ENCODE measurements at regions not wholly inside any gene's neighbourhood (a gene's known extent, or its start where the extent isn't known, plus 50 kb on each side); places are given as distances from the start of the nearest gene placed in this dataset.

GRCh38 chr16:64253096-64253495 is 868.8 kb downstream of the CDH11 start:
- Mint-ChIP-seq H3K9me3 (peaks cover 8 to 28% (median 14%) of the 10 kb centered on the region in 5 donors), H3K27ac (no peak overlapping the region), H3K36me3 (no peaks in the 10 kb centered on the region), H3K4me3 (no peak overlapping the region), H3K27me3 (no peaks in the 10 kb centered on the region), H3K4me1 (no peaks in the 10 kb centered on the region)
- no peak for DNase-seq
- ChIA-PET POLR2A (no interaction called here), CTCF (no interaction called here)
- Histone ChIP-seq H3K4me3 (ENCODE audit: low read length) (no peak overlapping the region), H3K36me3 (ENCODE audit: insufficient read depth, low read length) (no peaks in the 10 kb centered on the region), H3K4me1 (ENCODE audit: insufficient read depth, low read length) (no peaks in the 10 kb centered on the region), H3K9me3 (ENCODE audit: low read length) (no peaks in the 10 kb centered on the region), H3K27ac (ENCODE audit: low read depth, low read length) (no peak overlapping the region), H3K27me3 (ENCODE audit: insufficient read depth, low read length, poor library complexity, severe bottlenecking) (no peaks in the 10 kb centered on the region)

- Mint-ChIP-seq H3K4me3 (no peak overlapping the region), H3K27me3 (no peaks in the 10 kb centered on the region), H3K4me1 (no peaks in the 10 kb centered on the region), H3K9me3 (peaks cover 8 to 31% (median 15%) of the 10 kb centered on the region in 5 donors), H3K27ac (no peak overlapping the region), H3K36me3 (no peaks in the 10 kb centered on the region)
- POLR2A ChIA-PET = no interaction called here
- H3K9me3 ChIP-seq (ENCODE audit: low read length) = no peaks in the 10 kb centered on the region
- no peak overlapping the region for H3K4me3 ChIP-seq (ENCODE audit: low read length)
- H3K27ac ChIP-seq (ENCODE audit: low read depth, low read length) = no peak overlapping the region
- H3K36me3 ChIP-seq (ENCODE audit: insufficient read depth, low read length) = no peaks in the 10 kb centered on the region
- no peak for DNase-seq
- CTCF ChIA-PET = no interaction called here
- no peaks in the 10 kb centered on the region for H3K27me3 ChIP-seq (ENCODE audit: insufficient read depth, low read length, poor library complexity, severe bottlenecking)
- H3K4me1 ChIP-seq (ENCODE audit: insufficient read depth, low read length) = no peaks in the 10 kb centered on the region
These were observed 870.1 kb downstream of the CDH11 start for GRCh38 chr16:64251742-64252141.

GRCh38 chr16:64250866-64251265 is 871.0 kb downstream of the CDH11 start:
- Histone ChIP-seq H3K4me1 (ENCODE audit: insufficient read depth, low read length) (no peaks in the 10 kb centered on the region), H3K36me3 (ENCODE audit: insufficient read depth, low read length) (no peaks in the 10 kb centered on the region), H3K27ac (ENCODE audit: low read depth, low read length) (no peak overlapping the region), H3K4me3 (ENCODE audit: low read length) (no peak overlapping the region), H3K9me3 (ENCODE audit: low read length) (no peaks in the 10 kb centered on the region), H3K27me3 (ENCODE audit: insufficient read depth, low read length, poor library complexity, severe bottlenecking) (no peaks in the 10 kb centered on the region)
- Mint-ChIP-seq H3K27me3 (no peaks in the 10 kb centered on the region), H3K4me1 (no peaks in the 10 kb centered on the region), H3K27ac (no peak overlapping the region), H3K4me3 (no peak overlapping the region), H3K36me3 (no peaks in the 10 kb centered on the region), H3K9me3 (peaks cover 4 to 27% (median 16%) of the 10 kb centered on the region in 5 donors)
- ChIA-PET CTCF (no interaction called here), POLR2A (no interaction called here)
- no peak for DNase-seq

GRCh38 chr16:64242492-64242891 is 879.4 kb downstream of the CDH11 start:
- no peak overlapping the region for H3K4me3 Mint-ChIP-seq
- no peaks in the 10 kb centered on the region for H3K4me1 Mint-ChIP-seq
- no peaks in the 10 kb centered on the region for H3K4me1 ChIP-seq (ENCODE audit: insufficient read depth, low read length)
- no peak overlapping the region for H3K27ac ChIP-seq (ENCODE audit: low read depth, low read length)
- no peaks in the 10 kb centered on the region for H3K27me3 Mint-ChIP-seq
- no peaks in the 10 kb centered on the region for H3K27me3 ChIP-seq (ENCODE audit: insufficient read depth, low read length, poor library complexity, severe bottlenecking)
- H3K9me3 ChIP-seq (ENCODE audit: low read length) = no peaks in the 10 kb centered on the region
- H3K36me3 ChIP-seq (ENCODE audit: insufficient read depth, low read length) = no peaks in the 10 kb centered on the region
- peaks cover 18 to 42% (median 39%) of the 10 kb centered on the region in 5 donors for H3K9me3 Mint-ChIP-seq
- POLR2A ChIA-PET = no interaction called here
- H3K27ac Mint-ChIP-seq = no peak overlapping the region
- H3K4me3 ChIP-seq (ENCODE audit: low read length) = no peak overlapping the region
- no peak for DNase-seq
- CTCF ChIA-PET = no interaction called here
- no peaks in the 10 kb centered on the region for H3K36me3 Mint-ChIP-seq

GRCh38 chr16:64240586-64240985 is 881.3 kb downstream of the CDH11 start:
- H3K27ac Mint-ChIP-seq = no peak overlapping the region
- no peaks in the 10 kb centered on the region for H3K27me3 ChIP-seq (ENCODE audit: insufficient read depth, low read length, poor library complexity, severe bottlenecking)
- H3K9me3 ChIP-seq (ENCODE audit: low read length) = no peaks in the 10 kb centered on the region
- ChIA-PET CTCF (no interaction called here), POLR2A (no interaction called here)
- no peaks in the 10 kb centered on the region for H3K36me3 Mint-ChIP-seq
- H3K4me1 ChIP-seq (ENCODE audit: insufficient read depth, low read length) = no peaks in the 10 kb centered on the region
- DNase-seq = no peak
- H3K9me3 Mint-ChIP-seq = peaks cover 21 to 47% (median 32%) of the 10 kb centered on the region in 5 donors
- no peak overlapping the region for H3K4me3 Mint-ChIP-seq
- H3K27ac ChIP-seq (ENCODE audit: low read depth, low read length) = no peak overlapping the region
- H3K4me3 ChIP-seq (ENCODE audit: low read length) = no peak overlapping the region
- H3K36me3 ChIP-seq (ENCODE audit: insufficient read depth, low read length) = no peaks in the 10 kb centered on the region
- H3K4me1 Mint-ChIP-seq = no peaks in the 10 kb centered on the region
- no peaks in the 10 kb centered on the region for H3K27me3 Mint-ChIP-seq

GRCh38 chr16:64238571-64238970 is 883.3 kb downstream of the CDH11 start:
- no peak for DNase-seq
- CTCF ChIA-PET = no interaction called here

GRCh38 chr16:64236316-64236715 is 885.5 kb downstream of the CDH11 start:
- Histone ChIP-seq H3K27ac (ENCODE audit: low read depth, low read length) (no peak overlapping the region), H3K4me3 (ENCODE audit: low read length) (no peak overlapping the region), H3K4me1 (ENCODE audit: insufficient read depth, low read length) (no peaks in the 10 kb centered on the region), H3K36me3 (ENCODE audit: insufficient read depth, low read length) (no peaks in the 10 kb centered on the region), H3K9me3 (ENCODE audit: low read length) (no peaks in the 10 kb centered on the region), H3K27me3 (ENCODE audit: insufficient read depth, low read length, poor library complexity, severe bottlenecking) (no peaks in the 10 kb centered on the region)
- no peak for DNase-seq
- Mint-ChIP-seq H3K27me3 (no peaks in the 10 kb centered on the region), H3K9me3 (peaks cover 10 to 46% (median 28%) of the 10 kb centered on the region in 5 donors), H3K27ac (no peak overlapping the region), H3K4me1 (no peaks in the 10 kb centered on the region), H3K4me3 (no peak overlapping the region), H3K36me3 (no peaks in the 10 kb centered on the region)
- POLR2A ChIA-PET = no interaction called here
- CTCF ChIA-PET = no interaction called here

More at GRCh38 chr16:64238571-64238970, 883.3 kb downstream of the CDH11 start:
- no peaks in the 10 kb centered on the region for H3K4me1 Mint-ChIP-seq
- H3K9me3 ChIP-seq (ENCODE audit: low read length) = no peaks in the 10 kb centered on the region
- no peak overlapping the region for H3K4me3 Mint-ChIP-seq
- H3K9me3 Mint-ChIP-seq = peaks cover 17 to 51% (median 28%) of the 10 kb centered on the region in 5 donors
- no peaks in the 10 kb centered on the region for H3K27me3 Mint-ChIP-seq
- POLR2A ChIA-PET = no interaction called here
- H3K27ac ChIP-seq (ENCODE audit: low read depth, low read length) = no peak overlapping the region
- H3K4me1 ChIP-seq (ENCODE audit: insufficient read depth, low read length) = no peaks in the 10 kb centered on the region
- H3K36me3 Mint-ChIP-seq = no peaks in the 10 kb centered on the region
- no peaks in the 10 kb centered on the region for H3K27me3 ChIP-seq (ENCODE audit: insufficient read depth, low read length, poor library complexity, severe bottlenecking)
- no peaks in the 10 kb centered on the region for H3K36me3 ChIP-seq (ENCODE audit: insufficient read depth, low read length)
- H3K27ac Mint-ChIP-seq = no peak overlapping the region
- no peak overlapping the region for H3K4me3 ChIP-seq (ENCODE audit: low read length)

- Histone ChIP-seq H3K27ac (ENCODE audit: low read depth, low read length) (no peak overlapping the region), H3K36me3 (ENCODE audit: insufficient read depth, low read length) (no peaks in the 10 kb centered on the region), H3K27me3 (ENCODE audit: insufficient read depth, low read length, poor library complexity, severe bottlenecking) (no peaks in the 10 kb centered on the region), H3K4me1 (ENCODE audit: insufficient read depth, low read length) (no peaks in the 10 kb centered on the region), H3K4me3 (ENCODE audit: low read length) (no peak overlapping the region), H3K9me3 (ENCODE audit: low read length) (no peaks in the 10 kb centered on the region)
- peaks cover 7 to 56% (median 25%) of the 10 kb centered on the region in 5 donors for H3K9me3 Mint-ChIP-seq
- no peaks in the 10 kb centered on the region for H3K27me3 Mint-ChIP-seq
- no peaks in the 10 kb centered on the region for H3K36me3 Mint-ChIP-seq
- ChIA-PET CTCF (no interaction called here), POLR2A (no interaction called here)
- DNase-seq = no peak
- no peak overlapping the region for H3K27ac Mint-ChIP-seq
- no peak overlapping the region for H3K4me3 Mint-ChIP-seq
- no peaks in the 10 kb centered on the region for H3K4me1 Mint-ChIP-seq
These were observed 887.7 kb downstream of the CDH11 start for GRCh38 chr16:64234200-64234599.

GRCh38 chr16:64225696-64226095 is 896.2 kb downstream of the CDH11 start:
- Mint-ChIP-seq H3K4me3 (no peak overlapping the region), H3K9me3 (peaks cover 3 to 61% (median 31%) of the 10 kb centered on the region in 5 donors), H3K4me1 (no peaks in the 10 kb centered on the region), H3K36me3 (no peaks in the 10 kb centered on the region), H3K27ac (no peak overlapping the region), H3K27me3 (no peaks in the 10 kb centered on the region)
- Histone ChIP-seq H3K36me3 (ENCODE audit: insufficient read depth, low read length) (no peaks in the 10 kb centered on the region), H3K27ac (ENCODE audit: low read depth, low read length) (no peak overlapping the region), H3K9me3 (ENCODE audit: low read length) (no peaks in the 10 kb centered on the region), H3K4me1 (ENCODE audit: insufficient read depth, low read length) (no peaks in the 10 kb centered on the region), H3K27me3 (ENCODE audit: insufficient read depth, low read length, poor library complexity, severe bottlenecking) (no peaks in the 10 kb centered on the region), H3K4me3 (ENCODE audit: low read length) (no peak overlapping the region)
- POLR2A ChIA-PET = no interaction called here
- no peak for DNase-seq
- CTCF ChIA-PET = no interaction called here

All from CD8-positive, alpha-beta memory T cell (primary cell).